OCI-LY7 (cell line): ENCODE measurements at regions not wholly inside any gene's neighbourhood (a gene's known extent, or its start where the extent isn't known, plus 50 kb on each side); places are given as distances from the start of the nearest gene placed in this dataset.

ENCODE experiments used
- BruUV-seq: library from RNA; stranded (reverse); fragments of 400-500 nt; replicated peaks from 2 replicates; lab custom pipeline; 2021; lab: Mats Ljungman, UMichigan
- CTCF ChIA-PET: fragments of 300-600 bp; sonication (Branson Sonifier 250); formaldehyde crosslinking; loops from one replicate; lab custom pipeline; 2022; ENCODE audit warnings: antibody characterized with exemption; ENCODE audit not compliant: unreplicated experiment; lab: Charles Lee
- POLR2A ChIA-PET: fragments of 300-600 bp; sonication (Branson Sonifier 250); formaldehyde crosslinking; loops from one replicate; lab custom pipeline; 2022; ENCODE audit warnings: antibody characterized with exemption; lab: Charles Lee
- DNase-seq: peaks from one replicate; pipeline ENCODE4 v3.0.0-alpha.2; 2015; ENCODE audit warnings: low spot score
- H2AFZ ChIP-seq: fragments of 200-600 bp; sonication (generic), shearing (Covaris generic); 2 replicates; pipeline ENCODE4 v1.6.1; 2014; ENCODE audit warnings: mild to moderate bottlenecking, antibody characterized with exemption, low read length, moderate library complexity
- H3K27ac ChIP-seq: fragments of 200-600 bp; sonication (generic); 2 replicates; pipeline ENCODE4 v1.5.1; 2014; ENCODE audit warnings: mixed run types, low read depth, mild to moderate bottlenecking, moderate library complexity, low read length, inconsistent platforms; ENCODE audit not compliant: poor library complexity, severe bottlenecking
- H3K36me3 ChIP-seq: fragments of 200-600 bp; sonication (generic); 2 replicates; pipeline ENCODE4 v1.6.1; 2014; ENCODE audit warnings: mild to moderate bottlenecking, antibody characterized with exemption, low read length, moderate library complexity, mixed read lengths; ENCODE audit not compliant: insufficient read depth
- H3K4me1 ChIP-seq: fragments of 200-600 bp; sonication (generic); 2 replicates; pipeline ENCODE4 v1.5.1; 2014; ENCODE audit warnings: mild to moderate bottlenecking, low read length; ENCODE audit not compliant: insufficient read depth, poor library complexity, severe bottlenecking
- H3K4me2 ChIP-seq: fragments of 200-600 bp; sonication (generic); 2 replicates; pipeline ENCODE4 v1.6.1; 2014; ENCODE audit warnings: mild to moderate bottlenecking, low read length
- H3K4me3 ChIP-seq: fragments of 200-600 bp; sonication (generic); 2 replicates; pipeline ENCODE4 v1.5.1; 2014; ENCODE audit warnings: mild to moderate bottlenecking, low read depth, low read length; ENCODE audit not compliant: poor library complexity, severe bottlenecking
- H3K79me2 ChIP-seq: fragments of 200-600 bp; sonication (generic); 2 replicates; pipeline ENCODE4 v1.6.1; 2016; ENCODE audit warnings: low read depth, mild to moderate bottlenecking, low read length, moderate library complexity, mixed read lengths; ENCODE audit not compliant: insufficient read depth
- H3K9me2 ChIP-seq: fragments of 200-600 bp; sonication (generic); 2 replicates; pipeline ENCODE4 v1.6.1; 2016; ENCODE audit warnings: mild to moderate bottlenecking, low read length, mixed read lengths; ENCODE audit not compliant: insufficient read depth
- H3K9me3 ChIP-seq: fragments of 200-600 bp; sonication (generic); 2 replicates; pipeline ENCODE4 v1.6.1; 2014; ENCODE audit warnings: mild to moderate bottlenecking, mixed run types, low read length, mixed read lengths
- H4K20me1 ChIP-seq: fragments of 200-600 bp; sonication (generic); 2 replicates; pipeline ENCODE4 v1.6.1; 2014; ENCODE audit warnings: mild to moderate bottlenecking, antibody characterized with exemption, low read length, moderate library complexity, mixed read lengths; ENCODE audit not compliant: insufficient read depth
- CTCF ChIP-seq: fragments of 200-600 bp; sonication (generic); conservative IDR thresholded peaks from 2 replicates; pipeline ENCODE4 v1.5.1; 2014; ENCODE audit warnings: mild to moderate bottlenecking, antibody characterized with exemption, low read length, moderate library complexity, mixed read lengths
- EZH2phosphoT487 ChIP-seq: fragments of 200-600 bp; sonication (generic); IDR thresholded peaks from 2 replicates; pipeline ENCODE4 v1.6.1; 2018; ENCODE audit warnings: low read depth, borderline replicate concordance, mild to moderate bottlenecking, mixed run types, antibody characterized with exemption, low read length, moderate library complexity, mixed read lengths
- intact Hi-C: fragments of 100-400 bp; cut with micrococcal nuclease; formaldehyde crosslinking; loops from one replicate; pipeline ENCODE4 v1.10.0; 2022; ENCODE audit not compliant: unreplicated experiment

- intact Hi-C loops, result no loop called here
- CTCF ChIA-PET, result no interaction called here
These were observed 431.2 kb upstream of the ADAMTS9 start for GRCh38 chr3:65118912-65119499.

GRCh38 chr3:65114041-65114440, 426.2 kb upstream of the ADAMTS9 start:
- Histone ChIP-seq H3K4me2 (no peak overlapping the region), H3K4me1 (no peaks in the 10 kb centered on the region), H2AFZ (no peak overlapping the region), H3K27ac (no peak overlapping the region), H3K79me2 (no peaks in the 10 kb centered on the region), H3K36me3 (no peaks in the 10 kb centered on the region), H3K4me3 (no peak overlapping the region), H4K20me1 (no peaks in the 10 kb centered on the region), H3K9me2 (no peaks in the 10 kb centered on the region), H3K9me3 (no peaks in the 10 kb centered on the region)
- ChIA-PET POLR2A (interaction anchor here (1.0 kb wide), 1 partner anchor 43 kb away, joined by 5 read pairs; no protein-coding TSS in a partner anchor), CTCF (no interaction called here)
- intact Hi-C loops, result no loop called here
- TF ChIP-seq EZH2phosphoT487 (no peak), CTCF (no peak)
- BruUV-seq, result no TSS peak
- no peak for DNase-seq

More at GRCh38 chr3:65118912-65119499, 431.2 kb upstream of the ADAMTS9 start:
- no peak overlapping the region for H3K27ac ChIP-seq
- no peak overlapping the region for H3K4me2 ChIP-seq
- H3K9me2 ChIP-seq, result no peaks in the 10 kb centered on the region
- no peaks in the 10 kb centered on the region for H4K20me1 ChIP-seq
- BruUV-seq, result no TSS peak
- no peaks in the 10 kb centered on the region for H3K36me3 ChIP-seq
- H3K79me2 ChIP-seq, result no peaks in the 10 kb centered on the region
- POLR2A ChIA-PET, result no interaction called here
- no peaks in the 10 kb centered on the region for H3K9me3 ChIP-seq
- TF ChIP-seq EZH2phosphoT487, result no peak
- TF ChIP-seq CTCF, result no peak
- H2AFZ ChIP-seq, result no peak overlapping the region
- no peak overlapping the region for H3K4me3 ChIP-seq
- no peak for DNase-seq
- H3K4me1 ChIP-seq, result no peaks in the 10 kb centered on the region

GRCh38 chr3:65112751-65113300, 425.0 kb upstream of the ADAMTS9 start:
- no peaks in the 10 kb centered on the region for H3K9me3 ChIP-seq
- ChIA-PET CTCF (no interaction called here), POLR2A (no interaction called here)
- H2AFZ ChIP-seq, result no peak overlapping the region
- H3K79me2 ChIP-seq, result no peaks in the 10 kb centered on the region
- no peak overlapping the region for H3K4me2 ChIP-seq
- no peak overlapping the region for H3K4me3 ChIP-seq
- H3K9me2 ChIP-seq, result no peaks in the 10 kb centered on the region
- H3K4me1 ChIP-seq, result no peaks in the 10 kb centered on the region
- no peaks in the 10 kb centered on the region for H3K36me3 ChIP-seq
- TF ChIP-seq CTCF, result no peak
- TF ChIP-seq EZH2phosphoT487, result no peak
- DNase-seq, result no peak
- H4K20me1 ChIP-seq, result no peaks in the 10 kb centered on the region
- intact Hi-C loops, result no loop called here
- H3K27ac ChIP-seq, result no peak overlapping the region
- BruUV-seq, result no TSS peak
